HEK293 (cell line): ENCODE measurements at regions not wholly inside any gene's neighbourhood (a gene's known extent, or its start where the extent isn't known, plus 50 kb on each side); places are given as distances from the start of the nearest gene placed in this dataset.

Experiments used
- CTCF ChIA-PET: fragments of 350-600 bp; formaldehyde crosslinking; extraction: SDS; loops from one replicate; lab custom pipeline; 2021; ENCODE audit warnings: antibody characterized with exemption; lab: Yijun Ruan, JAX
- POLR2A ChIA-PET: fragments of 300-600 bp; formaldehyde crosslinking; extraction: SDS; loops from one replicate; lab custom pipeline; 2020; ENCODE audit warnings: antibody characterized with exemption, inconsistent platforms; lab: Yijun Ruan, JAX
- H3K27ac ChIP-seq: fragments of 200-500 bp; sonication (Bioruptor generic); 2 replicates; pipeline ENCODE4 v1.5.1; 2014; ENCODE audit warnings: low read depth, low read length, control low read depth, inconsistent platforms; ENCODE audit errors: extremely low read depth
- H3K36me3 ChIP-seq, 2 experiments: fragments of 200-500 bp in 1 of 2; sonication (Bioruptor generic) in 1 of 2; 1 replicate in 1 of 2; 2 replicates in 1 of 2; pipeline ENCODE4 v1.5.1; 2014 to 2017; ENCODE audit warnings: inconsistent platforms in 2 of 2, low read length in 2 of 2; ENCODE audit not compliant: control insufficient read depth in 2 of 2, insufficient read depth in 1 of 2
- H3K4me1 ChIP-seq: fragments of 200-500 bp; sonication (Bioruptor generic); 2 replicates; pipeline ENCODE4 v1.5.1; 2014; ENCODE audit warnings: mild to moderate bottlenecking, low read length, inconsistent platforms; ENCODE audit not compliant: control insufficient read depth, insufficient read depth
- H3K4me3 ChIP-seq: 2 replicates; pipeline ENCODE4 v1.5.1; 2011; ENCODE audit warnings: low read depth, mild to moderate bottlenecking, control low read depth, low read length, moderate library complexity
- H3K9me3 ChIP-seq: fragments of 200-500 bp; sonication (Bioruptor generic); 2 replicates; pipeline ENCODE4 v1.5.1; 2014; ENCODE audit warnings: low read depth, low read length, inconsistent platforms; ENCODE audit not compliant: control insufficient read depth, insufficient read depth
- AEBP2 ChIP-seq: fragments of 450-650 bp; formaldehyde crosslinking; IDR thresholded peaks from 2 replicates; pipeline ENCODE4 v1.5.1; 2016; ENCODE audit warnings: missing biosample characterization, missing genetic modification characterization, borderline replicate concordance
- GLI4 ChIP-seq: fragments of 450-650 bp; formaldehyde crosslinking; IDR thresholded peaks from 2 replicates; pipeline ENCODE4 v1.5.1; 2016; ENCODE audit warnings: missing biosample characterization, missing genetic modification characterization
- MZF1 ChIP-seq: fragments of 450-650 bp; formaldehyde crosslinking; IDR thresholded peaks from 2 replicates; pipeline ENCODE4 v1.5.1; 2017; ENCODE audit warnings: missing biosample characterization, missing genetic modification characterization, borderline replicate concordance
- SCRT2 ChIP-seq: fragments of 450-650 bp; formaldehyde crosslinking; IDR thresholded peaks from 2 replicates; pipeline ENCODE4 v1.5.1; 2016; ENCODE audit warnings: missing biosample characterization, missing genetic modification characterization
- SP3 ChIP-seq: fragments of 450-650 bp; formaldehyde crosslinking; IDR thresholded peaks from 2 replicates; pipeline ENCODE4 v1.5.1; 2016; ENCODE audit warnings: missing biosample characterization, missing genetic modification characterization
- SP7 ChIP-seq: fragments of 450-650 bp; formaldehyde crosslinking; IDR thresholded peaks from 2 replicates; pipeline ENCODE4 v1.5.1; 2016; ENCODE audit warnings: missing biosample characterization, missing genetic modification characterization
- ZBTB17 ChIP-seq: fragments of 450-650 bp; formaldehyde crosslinking; IDR thresholded peaks from 2 replicates; pipeline ENCODE4 v1.5.1; 2016; ENCODE audit warnings: missing biosample characterization, missing genetic modification characterization
- ZNF132 ChIP-seq: fragments of 450-650 bp; formaldehyde crosslinking; IDR thresholded peaks from 2 replicates; pipeline ENCODE4 v1.5.1; 2017; ENCODE audit warnings: missing biosample characterization, missing genetic modification characterization, borderline replicate concordance
- ZNF184 ChIP-seq: fragments of 450-650 bp; IDR thresholded peaks from 2 replicates; pipeline ENCODE4 v1.5.1; 2018; ENCODE audit warnings: missing biosample characterization, mild to moderate bottlenecking, missing genetic modification characterization
- ZNF266 ChIP-seq: fragments of 450-650 bp; formaldehyde crosslinking; IDR thresholded peaks from 2 replicates; pipeline ENCODE4 v1.5.1; 2016; ENCODE audit warnings: missing biosample characterization, missing genetic modification characterization, low read depth
- ZNF510 ChIP-seq: fragments of 450-650 bp; formaldehyde crosslinking; IDR thresholded peaks from 2 replicates; pipeline ENCODE4 v1.5.1; 2018; ENCODE audit warnings: mild to moderate bottlenecking, missing genetic modification characterization, missing biosample characterization; ENCODE audit not compliant: insufficient replicate concordance
- ZNF555 ChIP-seq: fragments of 450-650 bp; formaldehyde crosslinking; conservative IDR thresholded peaks from 2 replicates; pipeline ENCODE4 v1.5.1; 2017; ENCODE audit warnings: missing biosample characterization, mild to moderate bottlenecking, missing genetic modification characterization, inconsistent platforms
- ZNF610 ChIP-seq: fragments of 450-650 bp; formaldehyde crosslinking; IDR thresholded peaks from 2 replicates; pipeline ENCODE4 v1.5.1; 2016; ENCODE audit warnings: missing biosample characterization, missing genetic modification characterization, borderline replicate concordance
- ZNF747 ChIP-seq: fragments of 450-650 bp; formaldehyde crosslinking; IDR thresholded peaks from 2 replicates; pipeline ENCODE4 v1.5.1; 2016; ENCODE audit warnings: missing biosample characterization, missing genetic modification characterization
- ZNF76 ChIP-seq: fragments of 450-650 bp; formaldehyde crosslinking; IDR thresholded peaks from 2 replicates; pipeline ENCODE4; 2016; ENCODE audit warnings: low read depth, missing biosample characterization, missing genetic modification characterization, borderline replicate concordance
- ZSCAN5A ChIP-seq: fragments of 450-650 bp; formaldehyde crosslinking; IDR thresholded peaks from 2 replicates; pipeline ENCODE4 v1.5.1; 2016; ENCODE audit warnings: missing biosample characterization, missing genetic modification characterization

GRCh38 chr2:85952196-85952734, 63.5 kb upstream of the ST3GAL5 start:
- ChIA-PET CTCF (interaction anchor here (0.6 kb wide), 1 partner anchor 14 kb away, joined by 4 read pairs; no protein-coding TSS in a partner anchor), POLR2A (no interaction called here)
- Histone ChIP-seq H3K36me3 (no peaks in the 10 kb centered on the region), H3K4me3 (no peak overlapping the region), H3K9me3 (no peaks in the 10 kb centered on the region), H3K4me1 (no peaks in the 10 kb centered on the region), H3K27ac (no peak overlapping the region)
- TF ChIP-seq AEBP2 (tag by site-specific recombination) (no peak), GLI4 (tag by site-specific recombination) (no peak), ZNF184 (tag by site-specific recombination) (no peak), SP7 (tag by site-specific recombination) (no peak), ZNF555 (tag by site-specific recombination) (no peak), MZF1 (no peak), ZNF747 (tag by site-specific recombination) (no peak), ZNF610 (tag by site-specific recombination) (no peak)

- CTCF ChIA-PET, result no interaction called here
- POLR2A ChIA-PET, result no interaction called here
These were observed 62.7 kb upstream of the ST3GAL5 start for GRCh38 chr2:85951351-85952067.

GRCh38 chr2:85950743-85951142, 62.0 kb upstream of the ST3GAL5 start:
- ChIA-PET CTCF (interaction anchor here (1.5 kb wide), 1 partner anchor 12 kb away, joined by 6 read pairs; no protein-coding TSS in a partner anchor), POLR2A (no interaction called here)
- H3K27ac ChIP-seq, result no peak overlapping the region
- no peak overlapping the region for H3K4me3 ChIP-seq
- H3K36me3 ChIP-seq, result no peaks in the 10 kb centered on the region
- no peaks in the 10 kb centered on the region for H3K4me1 ChIP-seq
- no peak for TF ChIP-seq ZBTB17
- TF ChIP-seq ZNF76 (tag by site-specific recombination), result no peak
- no peak for TF ChIP-seq ZNF510
- TF ChIP-seq ZSCAN5A, result no peak
- no peak for TF ChIP-seq ZNF266
- TF ChIP-seq ZNF132 (tag by site-specific recombination), result no peak
- H3K9me3 ChIP-seq, result no peaks in the 10 kb centered on the region

More at GRCh38 chr2:85951351-85952067, 62.7 kb upstream of the ST3GAL5 start:
- Histone ChIP-seq H3K9me3 (no peaks in the 10 kb centered on the region), H3K4me3 (no peak overlapping the region), H3K4me1 (no peaks in the 10 kb centered on the region)
- peak; percentile 91 for TF ChIP-seq SCRT2 (tag by site-specific recombination)
- no peak for TF ChIP-seq SP3 (tag by site-specific recombination)
- TF ChIP-seq, all 188 proteins: peak for 1
- Histone ChIP-seq H3K36me3 (no peaks in the 10 kb centered on the region), H3K27ac (no peak overlapping the region)
